Cardiac muscle cell (in vitro differentiated cells and primary cell): ENCODE measurements at regions not wholly inside any gene's neighbourhood (a gene's known extent, or its start where the extent isn't known, plus 50 kb on each side); places are given as distances from the start of the nearest gene placed in this dataset.

Experiments
- DNase-seq, 2 donors: peaks; one replicate each; pipeline versions ENCODE4 v3.0.0 to v3.0.0-alpha.2; 2010 to 2017; ENCODE audit warnings: low read depth in 1 of 2, low spot score in 1 of 2
- H3K27ac ChIP-seq: fragments of 200-600 bp; sonication (generic); 2 replicates; pipeline ENCODE4 v1.5.1; 2016
- H3K27me3 ChIP-seq: fragments of 200-600 bp; sonication (generic); 2 replicates; pipeline ENCODE4 v1.6.0; 2016; ENCODE audit warnings: control low read depth
- H3K36me3 ChIP-seq: fragments of 200-600 bp; sonication (generic); 2 replicates; pipeline ENCODE4 v1.5.1; 2016; ENCODE audit warnings: control low read depth
- H3K4me1 ChIP-seq: fragments of 200-600 bp; sonication (generic); 2 replicates; pipeline ENCODE4 v1.8.1; 2017; ENCODE audit warnings: low read depth, mild to moderate bottlenecking, mixed run types
- H3K4me3 ChIP-seq: fragments of 200-600 bp; sonication (generic); 2 replicates; pipeline ENCODE4 v1.5.1; 2016; ENCODE audit warnings: mild to moderate bottlenecking
- H3K9me3 ChIP-seq: fragments of 200-600 bp; sonication (generic); 2 replicates; pipeline ENCODE4 v1.5.1; 2017; ENCODE audit warnings: low read depth, mild to moderate bottlenecking, control low read depth
- CTCF ChIP-seq: IDR thresholded peaks from 2 replicates; pipeline ENCODE4 v1.5.1; 2012; ENCODE audit warnings: low read depth, mild to moderate bottlenecking, low read length

GRCh38 chr5:3342271-3343100 is 253.1 kb upstream of the IRX1 start:
- H3K27ac ChIP-seq, result no peak overlapping the region
- H3K4me3 ChIP-seq, result no peak overlapping the region
- no peaks in the 10 kb centered on the region for H3K9me3 ChIP-seq
- DNase-seq, result no peak
- TF ChIP-seq CTCF, result no peak
- no peaks in the 10 kb centered on the region for H3K4me1 ChIP-seq
- no peaks in the 10 kb centered on the region for H3K36me3 ChIP-seq
- H3K27me3 ChIP-seq, result peaks cover 2% of the 10 kb centered on the region

GRCh38 chr5:3341446-3342240 is 254.0 kb upstream of the IRX1 start:
- Histone ChIP-seq H3K4me3 (no peak overlapping the region), H3K27ac (no peak overlapping the region), H3K9me3 (no peaks in the 10 kb centered on the region), H3K4me1 (no peaks in the 10 kb centered on the region), H3K36me3 (no peaks in the 10 kb centered on the region), H3K27me3 (peaks cover 2% of the 10 kb centered on the region)
- no peak for DNase-seq
- TF ChIP-seq CTCF, result no peak

- H3K27ac ChIP-seq, result no peak overlapping the region
- H3K4me3 ChIP-seq, result no peak overlapping the region
- H3K9me3 ChIP-seq, result no peaks in the 10 kb centered on the region
- no peak for TF ChIP-seq CTCF
- no peaks in the 10 kb centered on the region for H3K36me3 ChIP-seq
- no peaks in the 10 kb centered on the region for H3K4me1 ChIP-seq
- DNase-seq, result no peak
- peaks cover 2% of the 10 kb centered on the region for H3K27me3 ChIP-seq
Measured at GRCh38 chr5:3340471-3340870, 255.2 kb upstream of the IRX1 start.

- no peak for TF ChIP-seq CTCF
- no peaks in the 10 kb centered on the region for H3K4me1 ChIP-seq
- no peak overlapping the region for H3K27ac ChIP-seq
- DNase-seq, result no peak
- no peaks in the 10 kb centered on the region for H3K9me3 ChIP-seq
- H3K4me3 ChIP-seq, result no peak overlapping the region
- no peaks in the 10 kb centered on the region for H3K36me3 ChIP-seq
- H3K27me3 ChIP-seq, result peaks cover 2% of the 10 kb centered on the region
Measured at GRCh38 chr5:3339798-3340115, 255.9 kb upstream of the IRX1 start.

GRCh38 chr5:3339092-3339797 is 256.4 kb upstream of the IRX1 start:
- no peak for DNase-seq
- Histone ChIP-seq H3K36me3 (no peaks in the 10 kb centered on the region), H3K4me1 (no peaks in the 10 kb centered on the region), H3K4me3 (no peak overlapping the region), H3K9me3 (no peaks in the 10 kb centered on the region), H3K27ac (no peak overlapping the region), H3K27me3 (peaks cover 2% of the 10 kb centered on the region)
- no peak for TF ChIP-seq CTCF
